T1000 (cell line): ENCODE measurements at regions not wholly inside any gene's neighbourhood (a gene's known extent, or its start where the extent isn't known, plus 50 kb on each side); places are given as distances from the start of the nearest gene placed in this dataset.
"Not testable (repeated sequence)": the region's sequence is repeated elsewhere in the genome, so short reads cannot be mapped to it uniquely, and the experiment has no call there.

Experiments
- DNase-seq: peaks from one replicate; lab custom pipeline; 2025; ENCODE audit warnings: mixed read lengths; lab: John Stamatoyannopoulos, UW

- DNase-seq: no peak
Measured at GRCh38 chr9:90059436-90059835, 454.6 kb downstream of the GADD45G start.

- no peak for DNase-seq
Measured at GRCh38 chr9:90060256-90060655, 455.4 kb downstream of the GADD45G start.

- DNase-seq: no peak
Measured at GRCh38 chr9:90061187-90061586, 456.4 kb downstream of the GADD45G start.

GRCh38 chr9:90062982-90063381, 458.2 kb downstream of the GADD45G start:
- DNase-seq: no peak

- no peak for DNase-seq
Measured at GRCh38 chr9:90064248-90064647, 459.4 kb downstream of the GADD45G start.

- DNase-seq: no peak
Measured at GRCh38 chr9:90064971-90065370, 460.2 kb downstream of the GADD45G start.

GRCh38 chr9:90065851-90066250, 461.0 kb downstream of the GADD45G start:
- DNase-seq: no peak

GRCh38 chr9:90069085-90069484, 464.3 kb downstream of the GADD45G start:
- DNase-seq: no peak

GRCh38 chr9:90070056-90070455, 465.2 kb downstream of the GADD45G start:
- DNase-seq: no peak

GRCh38 chr9:90070469-90070868, 465.7 kb downstream of the GADD45G start:
- DNase-seq: no peak

GRCh38 chr9:90070931-90071660, 466.3 kb downstream of the GADD45G start:
- DNase-seq: no peak

GRCh38 chr9:90073186-90073945, 468.6 kb downstream of the GADD45G start:
- DNase-seq: no peak

- no peak for DNase-seq
Measured at GRCh38 chr9:90074316-90074962, 469.6 kb downstream of the GADD45G start.

GRCh38 chr9:90077598-90077997, 472.8 kb downstream of the GADD45G start:
- not testable (repeated sequence) for DNase-seq

- no peak for DNase-seq
Measured at GRCh38 chr9:90078988-90079421, 474.2 kb downstream of the GADD45G start.

- no peak for DNase-seq
Measured at GRCh38 chr9:90085633-90086032, 480.8 kb downstream of the GADD45G start.

GRCh38 chr9:90086101-90086511, 481.3 kb downstream of the GADD45G start:
- DNase-seq: no peak

- DNase-seq: no peak
Measured at GRCh38 chr9:90088434-90088833, 483.6 kb downstream of the GADD45G start.

- no peak for DNase-seq
Measured at GRCh38 chr9:90088856-90089255, 484.0 kb downstream of the GADD45G start.

- DNase-seq: no peak
Measured at GRCh38 chr9:90090997-90091396, 486.2 kb downstream of the GADD45G start.

- no peak for DNase-seq
Measured at GRCh38 chr9:90092508-90092907, 487.7 kb downstream of the GADD45G start.

- DNase-seq: no peak
Measured at GRCh38 chr9:90095682-90096081, 490.9 kb downstream of the GADD45G start.

GRCh38 chr9:90097237-90097636, 492.4 kb downstream of the GADD45G start:
- no peak for DNase-seq
